ENCODE measurements at regions not wholly inside any gene's neighbourhood (a gene's known extent, or its start where the extent isn't known, plus 50 kb on each side); places are given as distances from the start of the nearest gene placed in this dataset.

GRCh38 chr15:70411143-70411863, 313.6 kb upstream of the TLE3 start:
- no peak for DNase-seq
- Mint-ChIP-seq H3K27ac (no peak overlapping the region), H3K9me3 (no peaks in the 10 kb centered on the region), H3K4me1 (no peaks in the 10 kb centered on the region), H3K36me3 (no peaks in the 10 kb centered on the region), H3K4me3 (no peak overlapping the region), H3K27me3 (ENCODE audit: low read depth in 2 of 2) (peaks cover 17 to 41% of the 10 kb centered on the region in 2 donors)
- TF ChIP-seq CTCF (IDR thresholded peaks at IDR 0.05) = no peak
- no peak for ATAC-seq
- Histone ChIP-seq H3K4me1 (ENCODE audit: control insufficient read depth, insufficient read depth, low read length) (no peaks in the 10 kb centered on the region), H3K27ac (ENCODE audit: low read length) (no peak overlapping the region), H3K36me3 (ENCODE audit: control insufficient read depth, insufficient read depth, low read length) (no peaks in the 10 kb centered on the region), H3K4me3 (ENCODE audit: low read length) (no peak overlapping the region), H3K9me3 (ENCODE audit: control insufficient read depth, insufficient read depth, low read length) (no peaks in the 10 kb centered on the region), H3K27me3 (ENCODE audit: control insufficient read depth, insufficient read depth, low read length) (no peaks in the 10 kb centered on the region)
- intact Hi-C loops (cut with micrococcal nuclease) = no loop called here
- 96% methylated on average over 7 of the region's 10 CpGs for WGBS (ENCODE audit: insufficient coverage)

- Mint-ChIP-seq H3K9me3 (no peaks in the 10 kb centered on the region), H3K4me1 (no peaks in the 10 kb centered on the region), H3K4me3 (no peak overlapping the region), H3K36me3 (no peaks in the 10 kb centered on the region), H3K27me3 (ENCODE audit: low read depth in 2 of 2) (peaks cover 15 to 33% of the 10 kb centered on the region in 2 donors), H3K27ac (no peak overlapping the region)
- Histone ChIP-seq H3K4me3 (ENCODE audit: low read length) (no peak overlapping the region), H3K4me1 (ENCODE audit: control insufficient read depth, insufficient read depth, low read length) (no peaks in the 10 kb centered on the region), H3K36me3 (ENCODE audit: control insufficient read depth, insufficient read depth, low read length) (no peaks in the 10 kb centered on the region), H3K27me3 (ENCODE audit: control insufficient read depth, insufficient read depth, low read length) (no peaks in the 10 kb centered on the region), H3K9me3 (ENCODE audit: control insufficient read depth, insufficient read depth, low read length) (no peaks in the 10 kb centered on the region), H3K27ac (ENCODE audit: low read length) (no peak overlapping the region)
- DNase-seq (no peak), ATAC-seq (no peak)
- 47% methylated on average over 3 of the region's 3 CpGs for WGBS (ENCODE audit: insufficient coverage)
- intact Hi-C loops (cut with micrococcal nuclease) = no loop called here
- no peak for TF ChIP-seq CTCF (IDR thresholded peaks at IDR 0.05)
Observed at GRCh38 chr15:70410371-70410985, 312.8 kb upstream of the TLE3 start.

GRCh38 chr15:70409388-70409787, 311.7 kb upstream of the TLE3 start:
- Mint-ChIP-seq H3K27ac (no peak overlapping the region), H3K27me3 (ENCODE audit: low read depth in 2 of 2) (peaks cover 16 to 35% of the 10 kb centered on the region in 2 donors), H3K4me3 (no peak overlapping the region), H3K4me1 (no peaks in the 10 kb centered on the region), H3K9me3 (no peaks in the 10 kb centered on the region), H3K36me3 (no peaks in the 10 kb centered on the region)
- WGBS (ENCODE audit: insufficient coverage) = 89% methylated on average over 1 of the region's 1 CpG
- DNase-seq (no peak), ATAC-seq (no peak)
- Histone ChIP-seq H3K36me3 (ENCODE audit: control insufficient read depth, insufficient read depth, low read length) (no peaks in the 10 kb centered on the region), H3K27me3 (ENCODE audit: control insufficient read depth, insufficient read depth, low read length) (no peaks in the 10 kb centered on the region), H3K9me3 (ENCODE audit: control insufficient read depth, insufficient read depth, low read length) (no peaks in the 10 kb centered on the region), H3K4me1 (ENCODE audit: control insufficient read depth, insufficient read depth, low read length) (no peaks in the 10 kb centered on the region), H3K4me3 (ENCODE audit: low read length) (no peak overlapping the region), H3K27ac (ENCODE audit: low read length) (no peak overlapping the region)
- TF ChIP-seq CTCF (IDR thresholded peaks at IDR 0.05) = no peak
- intact Hi-C loops (cut with micrococcal nuclease) = no loop called here
